ENCODE measurements at regions not wholly inside any gene's neighbourhood (a gene's known extent, or its start where the extent isn't known, plus 50 kb on each side); places are given as distances from the start of the nearest gene placed in this dataset.

- H3K36me3 ChIP-seq: no peaks in the 10 kb centered on the region
- H3K9me3 ChIP-seq: no peaks in the 10 kb centered on the region
- DNase-seq (no peak), ATAC-seq (no peak)
- no peak overlapping the region for H3K27ac ChIP-seq
- intact Hi-C loops (cut with DNase I): loop anchor here (5.0 kb wide), 1 partner anchor 62 kb away; no protein-coding TSS in a partner anchor
- peaks cover 14% of the 10 kb centered on the region for H3K4me1 ChIP-seq
- no peak for TF ChIP-seq CTCF (IDR thresholded peaks at IDR 0.05)
- H3K4me3 ChIP-seq: no peak overlapping the region
- H3K27me3 ChIP-seq: no peaks in the 10 kb centered on the region
Observed at GRCh38 chr15:66849393-66849745, 147.3 kb downstream of the SMAD6 start.

GRCh38 chr15:66849746-66850077 lies 147.7 kb downstream of the SMAD6 start:
- Histone ChIP-seq H3K4me1 (peaks cover 14% of the 10 kb centered on the region), H3K27me3 (no peaks in the 10 kb centered on the region), H3K36me3 (no peaks in the 10 kb centered on the region), H3K9me3 (no peaks in the 10 kb centered on the region), H3K27ac (no peak overlapping the region), H3K4me3 (no peak overlapping the region)
- no peak for ATAC-seq
- no peak for DNase-seq
- intact Hi-C loops (cut with DNase I): loop anchor here (5.0 kb wide), 3 partner anchors 62 to 247 kb away; no protein-coding TSS in a partner anchor
- TF ChIP-seq CTCF (IDR thresholded peaks at IDR 0.05): no peak

GRCh38 chr15:66850078-66850991 lies 148.3 kb downstream of the SMAD6 start:
- no peak for TF ChIP-seq CTCF (IDR thresholded peaks at IDR 0.05)
- Histone ChIP-seq H3K36me3 (no peaks in the 10 kb centered on the region), H3K27me3 (no peaks in the 10 kb centered on the region), H3K4me1 (peaks cover 14% of the 10 kb centered on the region), H3K9me3 (no peaks in the 10 kb centered on the region), H3K27ac (peak overlapping the region; percentile 26), H3K4me3 (no peak overlapping the region)
- no peak for DNase-seq
- peak; percentile 12 for ATAC-seq
- intact Hi-C loops (cut with DNase I): loop anchor here (5.0 kb wide), 2 partner anchors 73 to 248 kb away; no protein-coding TSS in a partner anchor

- intact Hi-C loops (cut with DNase I): loop anchor here (5.0 kb wide), 2 partner anchors 74 to 249 kb away; no protein-coding TSS in a partner anchor
- DNase-seq: no peak
- Histone ChIP-seq H3K27ac (no peak overlapping the region), H3K27me3 (no peaks in the 10 kb centered on the region), H3K36me3 (no peaks in the 10 kb centered on the region), H3K4me3 (no peak overlapping the region), H3K4me1 (peaks cover 14% of the 10 kb centered on the region), H3K9me3 (no peaks in the 10 kb centered on the region)
- no peak for TF ChIP-seq CTCF (IDR thresholded peaks at IDR 0.05)
- no peak for ATAC-seq
Observed at GRCh38 chr15:66850996-66851310, 148.9 kb downstream of the SMAD6 start.

- no peaks in the 10 kb centered on the region for H3K36me3 ChIP-seq
- peak; percentile 95 for TF ChIP-seq CTCF (IDR thresholded peaks at IDR 0.05)
- ATAC-seq: peak; percentile 97
- DNase-seq: peak; percentile 93
- H3K4me3 ChIP-seq: no peak overlapping the region
- no peaks in the 10 kb centered on the region for H3K9me3 ChIP-seq
- peaks cover 14% of the 10 kb centered on the region for H3K4me1 ChIP-seq
- no peaks in the 10 kb centered on the region for H3K27me3 ChIP-seq
- intact Hi-C loops (cut with DNase I): loop anchor here (5.0 kb wide), 2 partner anchors 74 to 249 kb away; no protein-coding TSS in a partner anchor
- H3K27ac ChIP-seq: no peak overlapping the region
Observed at GRCh38 chr15:66851311-66852063, 149.5 kb downstream of the SMAD6 start.
